Endometrial microvascular endothelial cells (primary cell): ENCODE measurements at regions not wholly inside any gene's neighbourhood (a gene's known extent, or its start where the extent isn't known, plus 50 kb on each side); places are given as distances from the start of the nearest gene placed in this dataset.
"Not testable (repeated sequence)": the region's sequence is repeated elsewhere in the genome, so short reads cannot be mapped to it uniquely, and the experiment has no call there.

Experiments used
- in situ Hi-C: cut with HindIII; loops from 2 replicates; pipeline ENCODE4 v1.10.0; 2017; ENCODE audit warnings: low sequenced_read_pairs, low pct_unique_long_range_greater_than_20kb; ENCODE audit errors: inconsistent ontology term

DNA sequence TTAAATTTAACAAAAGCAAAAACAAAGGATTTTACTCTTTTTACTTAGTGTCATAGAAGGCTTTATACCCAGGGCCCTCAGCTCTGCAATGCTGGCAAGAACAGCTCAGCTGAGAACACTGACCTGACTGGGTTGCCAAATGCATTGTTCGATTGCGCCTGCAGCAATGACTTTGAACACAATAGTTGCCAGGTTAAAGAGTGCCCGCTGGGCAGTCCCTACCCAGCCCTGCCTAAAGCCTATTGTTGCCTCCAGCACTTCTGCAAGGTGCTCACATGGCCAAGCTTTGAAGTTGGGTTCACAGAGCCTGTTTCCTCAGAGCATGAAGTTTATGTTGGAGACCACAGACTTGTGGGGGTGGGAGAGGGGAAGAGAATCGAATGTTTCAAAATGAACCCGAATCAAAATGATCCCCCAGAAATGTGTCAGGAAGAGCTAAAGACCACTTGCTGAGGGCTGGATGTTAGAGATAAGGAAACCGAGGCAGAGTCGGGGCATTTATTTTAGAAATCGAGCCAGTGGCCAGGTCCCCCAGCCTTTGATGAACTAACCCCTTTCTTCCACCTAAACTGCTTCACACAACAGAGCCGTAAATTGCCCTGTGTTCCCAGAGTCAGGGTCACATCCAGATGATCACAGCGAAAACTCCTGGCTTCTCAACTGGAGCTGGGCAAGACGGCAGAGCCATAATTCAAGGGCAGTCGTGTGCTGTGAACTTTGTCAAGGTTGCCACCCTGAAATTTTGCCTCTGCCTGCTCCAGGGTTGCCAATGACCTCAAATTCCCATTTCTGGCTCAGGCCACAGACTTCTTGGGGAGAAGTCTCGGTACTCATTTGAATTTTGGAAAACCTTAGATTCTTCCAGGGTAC is 55.0 kb downstream of the FOXA2 start:
- in situ Hi-C loops, result no loop called here

GRCh38 chr20:22526512-22527012 is 57.8 kb downstream of the FOXA2 start:
- in situ Hi-C loops, result no loop called here

- in situ Hi-C loops, result no loop called here
Measured at GRCh38 chr20:22525821-22526220, 58.6 kb downstream of the FOXA2 start.

DNA sequence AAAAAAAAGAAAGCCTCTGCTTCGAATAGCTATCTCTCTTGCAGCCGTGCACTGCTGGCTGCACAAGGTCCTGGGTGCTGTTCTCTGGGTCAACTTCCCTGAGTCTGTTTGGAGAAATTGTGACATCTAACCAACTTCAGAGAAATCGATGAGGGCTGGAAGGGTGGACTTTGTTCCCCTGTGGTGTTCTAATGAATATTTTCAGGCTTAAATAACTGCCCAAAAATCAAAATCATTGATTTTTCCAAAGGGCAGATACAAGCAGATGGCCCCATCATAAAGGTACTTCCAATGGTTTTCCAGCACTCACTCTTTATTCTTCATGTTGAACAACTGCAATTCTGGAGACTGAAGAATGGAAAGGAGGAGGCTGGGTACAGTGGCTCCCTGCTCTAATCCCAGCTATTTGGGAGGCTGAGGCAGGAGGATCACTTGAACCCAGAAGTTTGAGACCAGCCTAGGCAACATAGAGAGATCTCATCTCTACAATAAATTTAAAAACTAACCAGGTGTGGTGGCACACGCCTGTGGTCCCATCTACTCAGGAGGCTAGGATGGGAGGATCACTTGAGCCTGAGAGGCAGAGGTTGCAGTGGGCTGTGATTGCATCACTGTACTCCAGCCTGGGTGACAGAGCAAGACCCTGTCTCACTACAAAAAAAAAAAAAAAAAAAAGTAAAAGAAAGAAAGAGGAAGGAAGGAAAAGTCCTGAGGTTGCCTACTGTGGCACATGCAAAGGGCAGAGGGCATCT is 59.1 kb downstream of the FOXA2 start:
- in situ Hi-C loops, result no loop called here

DNA sequence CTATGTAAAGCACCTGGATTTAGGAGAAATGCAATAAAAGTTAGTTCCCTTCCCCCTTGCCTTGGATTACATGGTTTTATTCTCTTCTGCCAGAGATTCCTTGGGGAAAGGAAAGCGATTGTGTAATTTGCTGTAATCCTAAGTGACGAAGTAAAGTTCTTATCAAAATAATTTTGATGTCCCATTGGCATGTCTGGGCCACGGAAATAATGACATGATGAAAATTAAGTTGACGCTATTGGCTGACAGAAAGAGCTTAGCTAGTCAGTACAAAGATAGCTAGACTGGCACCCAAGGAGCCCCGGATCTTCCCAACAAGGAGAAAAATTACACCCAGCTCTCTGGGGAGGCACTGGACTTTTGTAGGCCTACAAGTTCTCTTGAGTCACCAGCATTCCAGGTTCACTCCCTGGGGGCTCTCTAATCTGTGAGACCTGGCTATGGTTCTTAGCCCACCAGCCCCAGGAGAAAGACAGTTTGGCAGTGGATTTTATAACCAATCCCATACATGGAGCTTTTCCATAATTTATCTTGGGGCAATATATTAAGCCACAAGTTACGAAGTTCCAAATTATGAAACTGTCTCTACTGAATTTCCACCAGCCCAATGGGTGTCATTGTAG is 59.9 kb downstream of the FOXA2 start:
- in situ Hi-C loops, result no loop called here

DNA sequence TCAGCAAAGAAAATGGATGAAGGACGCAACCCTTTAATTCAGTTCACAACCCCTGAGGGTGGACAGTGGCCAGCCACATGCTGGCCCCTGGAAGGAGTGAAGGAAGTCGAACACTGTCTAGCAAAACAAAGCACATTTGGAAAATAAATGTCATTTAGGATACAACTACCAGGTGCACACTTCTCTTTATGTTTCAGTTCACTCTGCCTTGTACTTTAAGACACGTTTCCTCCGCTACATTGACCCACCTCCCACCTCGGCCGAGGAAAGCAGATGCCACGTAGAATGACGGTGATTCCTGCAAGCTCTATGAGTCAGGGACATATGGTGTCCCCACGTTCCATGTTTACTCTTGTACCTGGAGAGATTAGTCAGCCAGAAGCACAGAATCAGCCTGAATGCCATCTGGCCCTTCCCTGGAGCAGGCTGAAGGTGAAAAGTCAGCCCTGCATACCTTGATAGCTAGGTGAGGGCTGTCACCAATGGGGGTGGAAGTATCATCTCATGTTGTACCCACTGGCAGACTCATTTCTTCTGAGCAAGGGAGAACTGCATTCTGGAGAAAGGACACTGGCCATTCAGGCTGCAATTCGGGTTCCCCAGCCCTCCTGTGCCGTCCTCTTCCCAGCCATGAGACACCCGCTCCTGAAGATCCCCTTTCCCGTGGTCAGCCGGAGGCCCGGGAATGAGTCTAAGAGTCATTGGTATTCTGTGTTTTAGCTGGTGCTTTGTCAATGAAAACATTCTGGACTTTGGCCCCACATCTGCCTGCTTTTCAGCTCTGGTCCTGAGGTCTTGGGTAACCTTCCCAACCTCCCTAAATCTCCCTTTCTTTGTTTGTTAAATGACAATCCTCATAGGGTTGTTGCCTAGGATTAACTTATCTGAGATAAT is 60.6 kb downstream of the FOXA2 start:
- in situ Hi-C loops, result no loop called here

- in situ Hi-C loops, result no loop called here
Measured at GRCh38 chr20:22523128-22523498, 61.3 kb downstream of the FOXA2 start.

GRCh38 chr20:22522701-22523100 is 61.7 kb downstream of the FOXA2 start:
- in situ Hi-C loops, result no loop called here

- in situ Hi-C loops, result not testable (repeated sequence)
Measured at GRCh38 chr20:22521940-22522339, 62.4 kb downstream of the FOXA2 start.

GRCh38 chr20:22520381-22520780 is 64.0 kb downstream of the FOXA2 start:
- in situ Hi-C loops, result no loop called here

DNA sequence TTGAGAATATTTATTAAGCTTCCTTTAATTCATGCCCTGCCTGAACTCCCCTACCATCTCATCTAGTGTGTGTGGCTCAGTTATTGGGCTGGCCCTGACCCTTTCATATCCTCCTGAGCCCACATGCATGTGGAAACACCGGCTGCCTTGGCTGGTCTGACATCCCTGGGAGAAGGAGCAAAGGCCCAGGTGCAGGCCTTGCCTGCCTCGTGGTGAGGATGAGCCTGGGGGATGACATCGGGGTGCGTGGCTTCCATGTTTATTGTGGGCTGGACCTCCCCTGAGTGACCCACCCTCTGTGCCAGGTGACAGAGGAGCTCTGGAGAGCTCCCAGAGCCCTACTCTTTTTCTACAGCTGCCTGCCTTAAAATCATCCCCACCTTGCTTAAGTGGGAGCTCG is 69.1 kb downstream of the FOXA2 start:
- in situ Hi-C loops, result no loop called here

GRCh38 chr20:22513574-22513973 is 70.8 kb downstream of the FOXA2 start:
- in situ Hi-C loops, result no loop called here

DNA sequence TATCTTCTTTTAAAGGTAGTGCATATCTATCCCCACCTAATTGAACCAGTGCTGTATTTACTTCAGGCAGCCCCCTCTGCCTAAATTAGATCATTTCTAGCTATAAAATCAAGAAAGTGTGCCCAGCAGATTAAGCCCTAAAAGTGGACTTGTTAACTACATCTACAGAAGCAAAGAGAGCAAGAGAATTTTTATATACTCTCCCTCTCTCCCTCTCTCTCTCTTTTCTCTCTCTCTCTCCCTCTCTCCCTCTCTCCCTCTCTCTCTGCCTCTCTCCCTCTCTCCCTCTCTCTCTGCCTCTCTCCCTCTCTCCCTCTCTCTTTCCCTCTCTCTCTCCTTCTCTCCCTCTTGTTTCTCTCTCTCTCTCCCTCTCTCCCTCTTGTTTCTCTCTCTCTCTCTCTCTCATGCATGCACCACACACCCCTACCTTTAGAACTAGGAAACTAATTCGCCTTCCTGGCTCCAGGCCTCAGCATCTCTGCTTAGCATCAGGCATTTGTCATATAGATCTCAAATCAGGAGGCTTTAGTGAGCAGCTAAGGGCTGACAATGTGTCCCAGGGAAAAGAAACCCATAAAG is 71.4 kb downstream of the FOXA2 start:
- in situ Hi-C loops, result no loop called here

DNA sequence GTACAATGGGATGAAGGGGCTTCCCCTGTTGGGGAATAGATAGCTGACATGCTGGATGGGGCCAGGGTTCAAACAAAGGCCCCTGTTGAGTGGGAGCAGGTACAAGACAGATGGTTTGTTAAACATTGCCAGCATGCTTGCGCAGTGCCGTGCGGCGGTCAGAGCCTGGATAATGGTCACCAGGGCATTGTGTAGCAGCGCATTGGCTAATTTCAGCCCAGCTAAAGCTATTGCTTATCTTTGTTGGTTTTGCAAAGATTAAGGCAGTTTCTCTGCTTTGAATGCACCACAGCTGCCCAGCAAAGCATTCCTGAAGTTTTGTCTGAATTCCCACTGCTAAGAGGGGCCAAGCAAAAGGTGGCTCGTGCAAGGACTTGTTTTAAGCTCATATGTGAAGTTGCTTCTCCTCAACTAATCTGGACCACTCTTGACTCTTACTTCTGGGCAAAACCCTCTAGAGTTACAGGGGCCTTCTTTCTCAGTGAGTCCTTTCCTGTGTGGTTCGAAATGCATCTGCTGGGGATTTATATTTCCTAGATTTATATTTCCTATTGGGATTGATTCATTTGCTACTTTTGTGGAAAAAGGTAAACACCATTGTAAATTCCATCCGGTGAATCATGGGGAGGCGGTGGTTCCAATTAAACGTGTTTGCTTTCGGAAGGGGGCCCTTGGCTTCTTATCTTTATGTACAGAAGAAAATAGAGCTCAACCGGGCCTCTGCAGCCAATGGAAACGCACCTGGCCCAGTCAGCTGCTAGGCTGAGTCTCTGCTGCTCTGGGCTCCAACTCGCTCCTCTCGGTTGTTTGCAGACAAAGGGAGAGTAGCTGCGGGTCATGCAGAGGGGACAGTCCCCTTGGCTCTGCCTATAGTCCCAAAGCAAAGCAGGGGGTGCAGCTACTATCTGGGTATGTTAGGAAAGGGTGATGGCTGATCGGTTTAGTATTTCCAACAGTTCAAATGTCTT is 72.1 kb downstream of the FOXA2 start:
- in situ Hi-C loops, result no loop called here

DNA sequence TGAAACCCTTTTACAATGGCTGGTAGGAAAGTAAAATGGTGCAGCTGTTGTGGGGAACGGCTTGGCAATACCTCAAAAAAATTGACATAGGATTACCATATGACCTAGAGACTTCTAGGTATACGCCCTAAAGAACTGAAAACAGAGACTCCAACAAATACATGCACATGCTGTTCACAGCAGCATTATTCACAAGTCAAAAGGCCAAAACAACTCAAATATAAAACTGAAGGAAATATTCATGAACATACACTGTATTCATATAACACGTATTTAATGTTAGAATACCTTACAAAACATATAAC is 74.6 kb downstream of the FOXA2 start:
- in situ Hi-C loops, result no loop called here

- in situ Hi-C loops, result no loop called here
Measured at GRCh38 chr20:22509090-22509842, 75.1 kb downstream of the FOXA2 start.

GRCh38 chr20:22508426-22508825 is 75.9 kb downstream of the FOXA2 start:
- in situ Hi-C loops, result no loop called here
